Upper lobe of left lung (tissue), 6 donors: ENCODE measurements at regions not wholly inside any gene's neighbourhood (a gene's known extent, or its start where the extent isn't known, plus 50 kb on each side); places are given as distances from the start of the nearest gene placed in this dataset.

Experiments used
- ATAC-seq, 2 donors: fragments of 200-7000 bp; cut with Tn5 transposase; one replicate each; pipeline ENCODE4 v1.9.1; 2022; ENCODE audit warnings: mild to moderate bottlenecking in 2 of 2, moderate library complexity in 2 of 2; ENCODE audit not compliant: low FRiP score in 2 of 2
- DNase-seq, 2 donors: peaks; one replicate each; pipeline ENCODE4 v3.0.0-alpha.2; 2019 to 2020
- H3K27ac ChIP-seq, 4 donors: fragments of 200-600 bp; sonication (generic); one replicate each; pipeline ENCODE4 v1.5.1; 2016 to 2019
- H3K27me3 ChIP-seq, 4 donors: fragments of 200-600 bp; sonication (generic); one replicate each; pipeline ENCODE4 v1.5.1; 2017 to 2019
- H3K36me3 ChIP-seq, 4 donors: fragments of 200-600 bp; sonication (generic); one replicate each; pipeline ENCODE4 v1.5.1; 2016 to 2019
- H3K4me1 ChIP-seq, 4 donors: fragments of 200-600 bp; sonication (generic); one replicate each; pipeline ENCODE4 v1.5.1; 2018 to 2019
- H3K4me3 ChIP-seq, 4 donors: fragments of 200-600 bp; sonication (generic); one replicate each; pipeline ENCODE4 v1.5.1; 2017 to 2019; ENCODE audit warnings: mild to moderate bottlenecking in 2 of 4, moderate library complexity in 1 of 4
- H3K9me3 ChIP-seq, 4 donors: fragments of 200-600 bp; sonication (generic); one replicate each; pipeline ENCODE4 v1.5.1; 2018 to 2019
- EP300 ChIP-seq, 4 donors: sonication (generic); formaldehyde crosslinking; IDR thresholded peaks; one replicate each; pipeline ENCODE4 v1.5.1; 2017; ENCODE audit warnings: antibody characterized with exemption in 4 of 4, control low read depth in 2 of 4
- POLR2A ChIP-seq, 4 donors: fragments of 450-650 bp; IDR thresholded peaks; one replicate each; pipeline ENCODE4 v1.5.1; 2016 to 2017; ENCODE audit warnings: antibody characterized with exemption in 4 of 4, mild to moderate bottlenecking in 2 of 4
- POLR2AphosphoS5 ChIP-seq, 2 donors: sonication (generic); formaldehyde crosslinking; IDR thresholded peaks; one replicate each; pipeline ENCODE4 v1.5.1; 2017; ENCODE audit warnings: antibody characterized with exemption in 2 of 2
- WGBS, 2 donors: methylation state at CpG; one replicate each; pipeline ENCODE4 v1.1.5; 2017 to 2018; 5-methylcytosine and 5-hydroxymethylcytosine counted together
- TF ChIP-seq, protein P1 (sequence below), 6 experiments: fragments of 450-650 bp in 4 of 6; fragments of 200-600 bp in 2 of 6; sonication (generic) in 2 of 6; IDR thresholded peaks; one replicate each; pipeline ENCODE4 v1.5.1; 2016 to 2019; ENCODE audit warnings: antibody characterized with exemption in 6 of 6
- donor health status: DM: no; HTN: no; CAD: no; lungs with moderate emphysema.
- donor health status: DM: no; HTN: yes; CAD: no; lungs with severe emphysema.

DNA sequence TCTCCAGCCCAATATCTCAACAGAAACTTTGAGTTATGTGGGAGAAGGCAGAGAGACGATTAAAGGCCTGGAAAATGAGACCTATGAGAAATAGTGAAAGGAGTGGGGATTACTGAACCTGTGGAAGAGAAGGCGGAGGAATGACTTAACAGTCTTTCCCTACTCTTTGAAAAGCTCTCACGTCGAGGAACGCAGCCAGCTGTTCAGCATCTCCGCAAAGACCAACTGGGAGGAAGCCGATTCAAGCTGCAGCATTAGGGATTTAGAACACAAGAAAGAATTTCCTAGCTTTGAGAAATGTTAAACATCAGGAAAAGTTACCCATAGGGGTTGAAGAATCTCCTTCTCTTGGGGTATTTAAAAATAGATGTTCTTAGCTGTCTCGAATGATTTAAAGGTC, 233.2 kb upstream of the PARD3B start:
- H3K27me3 ChIP-seq: no peaks in the 10 kb centered on the region
- no peak overlapping the region for H3K27ac ChIP-seq
- H3K9me3 ChIP-seq: no peaks in the 10 kb centered on the region
- no peak overlapping the region for H3K4me3 ChIP-seq
- no peak for DNase-seq
- H3K36me3 ChIP-seq: no peaks in the 10 kb centered on the region
- H3K4me1 ChIP-seq: peaks cover 0 to 6% (median 0%) of the 10 kb centered on the region in 4 donors
- ATAC-seq: no peak
- 87% methylated on average over 8 of the region's 8 CpGs for WGBS, 2 donors
- TF ChIP-seq POLR2AphosphoS5 (IDR thresholded peaks at IDR 0.05) (no peak), POLR2A (IDR thresholded peaks at IDR 0.05) (no peak), EP300 (IDR thresholded peaks at IDR 0.05) (no peak)
- TF ChIP-seq, protein P1, sequence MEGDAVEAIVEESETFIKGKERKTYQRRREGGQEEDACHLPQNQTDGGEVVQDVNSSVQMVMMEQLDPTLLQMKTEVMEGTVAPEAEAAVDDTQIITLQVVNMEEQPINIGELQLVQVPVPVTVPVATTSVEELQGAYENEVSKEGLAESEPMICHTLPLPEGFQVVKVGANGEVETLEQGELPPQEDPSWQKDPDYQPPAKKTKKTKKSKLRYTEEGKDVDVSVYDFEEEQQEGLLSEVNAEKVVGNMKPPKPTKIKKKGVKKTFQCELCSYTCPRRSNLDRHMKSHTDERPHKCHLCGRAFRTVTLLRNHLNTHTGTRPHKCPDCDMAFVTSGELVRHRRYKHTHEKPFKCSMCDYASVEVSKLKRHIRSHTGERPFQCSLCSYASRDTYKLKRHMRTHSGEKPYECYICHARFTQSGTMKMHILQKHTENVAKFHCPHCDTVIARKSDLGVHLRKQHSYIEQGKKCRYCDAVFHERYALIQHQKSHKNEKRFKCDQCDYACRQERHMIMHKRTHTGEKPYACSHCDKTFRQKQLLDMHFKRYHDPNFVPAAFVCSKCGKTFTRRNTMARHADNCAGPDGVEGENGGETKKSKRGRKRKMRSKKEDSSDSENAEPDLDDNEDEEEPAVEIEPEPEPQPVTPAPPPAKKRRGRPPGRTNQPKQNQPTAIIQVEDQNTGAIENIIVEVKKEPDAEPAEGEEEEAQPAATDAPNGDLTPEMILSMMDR (IDR thresholded peaks at IDR 0.05): no peak

DNA sequence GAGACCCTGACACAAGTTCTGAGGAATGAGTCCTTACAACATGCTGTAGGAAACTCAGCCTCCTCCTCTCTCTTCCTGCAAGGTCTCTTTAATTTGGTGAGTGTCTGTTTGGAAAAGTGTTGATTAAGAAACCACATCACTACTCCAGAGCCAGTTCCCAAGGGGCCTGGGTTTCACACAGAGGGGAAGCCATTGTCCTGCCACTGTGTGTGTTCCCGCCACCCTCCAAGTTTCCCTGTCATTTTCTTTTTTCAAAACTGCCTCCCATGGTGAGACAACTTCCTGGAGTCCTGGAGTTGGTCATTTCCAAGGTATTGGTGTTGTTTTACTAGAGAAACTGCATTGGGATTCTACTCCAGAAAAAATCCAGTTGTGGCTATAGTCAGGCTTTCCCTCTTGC, 232.0 kb upstream of the PARD3B start:
- ATAC-seq (no peak), DNase-seq (no peak)
- peaks cover 0 to 6% (median 0%) of the 10 kb centered on the region in 4 donors for H3K4me1 ChIP-seq
- H3K36me3 ChIP-seq: no peaks in the 10 kb centered on the region
- no peaks in the 10 kb centered on the region for H3K27me3 ChIP-seq
- WGBS, 2 donors: 78 to 91% methylated on average over 1 of the region's 1 CpG
- H3K27ac ChIP-seq: no peak overlapping the region
- no peak overlapping the region for H3K4me3 ChIP-seq
- H3K9me3 ChIP-seq: no peaks in the 10 kb centered on the region
- no peak for TF ChIP-seq POLR2A (IDR thresholded peaks at IDR 0.05)
- TF ChIP-seq POLR2AphosphoS5 (IDR thresholded peaks at IDR 0.05): no peak
- no peak for TF ChIP-seq EP300 (IDR thresholded peaks at IDR 0.05)
- TF ChIP-seq, protein P1 (IDR thresholded peaks at IDR 0.05): no peak

- no peak for ATAC-seq
- peaks cover 0 to 6% (median 0%) of the 10 kb centered on the region in 4 donors for H3K4me1 ChIP-seq
- H3K36me3 ChIP-seq: no peaks in the 10 kb centered on the region
- WGBS, 2 donors: 37 to 59% methylated on average over 13 of the region's 13 CpGs
- H3K4me3 ChIP-seq: no peak overlapping the region
- no peak for DNase-seq
- H3K27ac ChIP-seq: no peak overlapping the region
- no peaks in the 10 kb centered on the region for H3K27me3 ChIP-seq
- TF ChIP-seq, protein P1 (IDR thresholded peaks at IDR 0.05): no peak
- no peak for TF ChIP-seq EP300 (IDR thresholded peaks at IDR 0.05)
- no peak for TF ChIP-seq POLR2A (IDR thresholded peaks at IDR 0.05)
- no peak for TF ChIP-seq POLR2AphosphoS5 (IDR thresholded peaks at IDR 0.05)
- no peaks in the 10 kb centered on the region for H3K9me3 ChIP-seq
These were observed 230.0 kb upstream of the PARD3B start for GRCh38 chr2:204315236-204315662.

- ATAC-seq (no peak), DNase-seq (peak in 1 of 2 donors; percentile 62)
- Histone ChIP-seq H3K27me3 (no peaks in the 10 kb centered on the region), H3K27ac (no peak overlapping the region), H3K4me1 (peaks cover 0 to 13% (median 4%) of the 10 kb centered on the region in 4 donors), H3K4me3 (no peak overlapping the region), H3K36me3 (no peaks in the 10 kb centered on the region), H3K9me3 (no peaks in the 10 kb centered on the region)
- TF ChIP-seq EP300 (IDR thresholded peaks at IDR 0.05) (no peak), POLR2AphosphoS5 (IDR thresholded peaks at IDR 0.05) (no peak), POLR2A (IDR thresholded peaks at IDR 0.05) (no peak)
- TF ChIP-seq, protein P1 (IDR thresholded peaks at IDR 0.05): no peak
- WGBS, 2 donors: 93 to 97% methylated on average over 5 of the region's 5 CpGs
These were observed 227.6 kb upstream of the PARD3B start for GRCh38 chr2:204317640-204318039.

GRCh38 chr2:204321027-204321800, 224.1 kb upstream of the PARD3B start:
- H3K9me3 ChIP-seq: no peaks in the 10 kb centered on the region
- H3K4me3 ChIP-seq: no peak overlapping the region
- ATAC-seq (no peak), DNase-seq (no peak)
- H3K27me3 ChIP-seq: no peaks in the 10 kb centered on the region
- no peak for TF ChIP-seq EP300 (IDR thresholded peaks at IDR 0.05)
- no peak for TF ChIP-seq POLR2A (IDR thresholded peaks at IDR 0.05)
- TF ChIP-seq, protein P1 (IDR thresholded peaks at IDR 0.05): no peak
- TF ChIP-seq POLR2AphosphoS5 (IDR thresholded peaks at IDR 0.05): no peak
- H3K4me1 ChIP-seq: peaks cover 0 to 10% (median 7%) of the 10 kb centered on the region in 4 donors
- H3K27ac ChIP-seq: no peak overlapping the region
- H3K36me3 ChIP-seq: no peaks in the 10 kb centered on the region
- 90 to 92% methylated on average over 10 of the region's 10 CpGs for WGBS, 2 donors
